ENCODE measurements at regions not wholly inside any gene's neighbourhood (a gene's known extent, or its start where the extent isn't known, plus 50 kb on each side); places are given as distances from the start of the nearest gene placed in this dataset.

GRCh38 chr3:94996743-94997142, 933.9 kb downstream of the NSUN3 start:
- Histone ChIP-seq H3K23ac (ENCODE audit: low read length in 2 of 2) (no peak overlapping the region), H3K4me2 (ENCODE audit: low read length, poor library complexity, severe bottlenecking) (no peak overlapping the region), H3K79me1 (replicated peaks; ENCODE audit: low read length, poor library complexity, severe bottlenecking) (no peaks in the 10 kb centered on the region), H2BK5ac (ENCODE audit: low read depth, low read length, poor library complexity, severe bottlenecking) (no peak overlapping the region), H3K27me3 (ENCODE audit: control insufficient read depth in 1 of 2, insufficient read depth in 1 of 2, low read length in 2 of 2) (no peaks in the 10 kb centered on the region), H3K4ac (ENCODE audit: low read depth in 1 of 2, low read length in 2 of 2) (no peak overlapping the region), H3K36me3 (ENCODE audit: control insufficient read depth in 1 of 2, insufficient read depth in 2 of 2, low read depth in 1 of 2, low read length in 2 of 2) (no peaks in the 10 kb centered on the region), H4K8ac (ENCODE audit: low read length) (no peak overlapping the region), H2BK15ac (ENCODE audit: low read depth, poor library complexity, severe bottlenecking) (no peak overlapping the region), H2BK120ac (ENCODE audit: low read depth, low read length) (no peak overlapping the region), H3K27ac (ENCODE audit: low read length, poor library complexity, severe bottlenecking) (no peak overlapping the region), H3K14ac (ENCODE audit: low read length in 2 of 2) (no peak overlapping the region), H3K18ac (ENCODE audit: low read depth in 1 of 2, low read length in 2 of 2) (no peak overlapping the region), H3K9ac (ENCODE audit: low read length) (no peak overlapping the region), H4K91ac (ENCODE audit: low read length) (no peak overlapping the region), H3K4me3 (ENCODE audit: insufficient read depth in 1 of 2, low read depth in 1 of 2, low read length in 2 of 2) (no peak overlapping the region), H3K9me3 (ENCODE audit: control insufficient read depth, low read length) (no peaks in the 10 kb centered on the region), H2AFZ (ENCODE audit: low read depth, low read length) (no peak overlapping the region), H2BK12ac (ENCODE audit: low read length in 2 of 2) (no peak overlapping the region), H2AK5ac (ENCODE audit: low read length, severe bottlenecking) (no peak overlapping the region), H3K4me1 (ENCODE audit: control insufficient read depth, insufficient read depth, low read depth, low read length) (no peaks in the 10 kb centered on the region)
- DNase-seq: no peak
- WGBS: 91% methylated on average over 2 of the region's 3 CpGs

- Histone ChIP-seq H3K36me3 (ENCODE audit: control insufficient read depth in 1 of 2, insufficient read depth in 2 of 2, low read depth in 1 of 2, low read length in 2 of 2) (no peaks in the 10 kb centered on the region), H2BK15ac (ENCODE audit: low read depth, poor library complexity, severe bottlenecking) (no peak overlapping the region), H4K8ac (ENCODE audit: low read length) (no peak overlapping the region), H3K9me3 (ENCODE audit: control insufficient read depth, low read length) (no peaks in the 10 kb centered on the region), H2BK5ac (ENCODE audit: low read depth, low read length, poor library complexity, severe bottlenecking) (no peak overlapping the region), H3K18ac (ENCODE audit: low read depth in 1 of 2, low read length in 2 of 2) (no peak overlapping the region), H3K14ac (ENCODE audit: low read length in 2 of 2) (no peak overlapping the region), H3K27ac (ENCODE audit: low read length, poor library complexity, severe bottlenecking) (no peak overlapping the region), H2BK12ac (ENCODE audit: low read length in 2 of 2) (no peak overlapping the region), H3K4ac (ENCODE audit: low read depth in 1 of 2, low read length in 2 of 2) (no peak overlapping the region), H2BK120ac (ENCODE audit: low read depth, low read length) (no peak overlapping the region), H3K4me2 (ENCODE audit: low read length, poor library complexity, severe bottlenecking) (no peak overlapping the region), H3K4me1 (ENCODE audit: control insufficient read depth, insufficient read depth, low read depth, low read length) (no peaks in the 10 kb centered on the region), H3K9ac (ENCODE audit: low read length) (no peak overlapping the region), H3K23ac (ENCODE audit: low read length in 2 of 2) (no peak overlapping the region), H2AFZ (ENCODE audit: low read depth, low read length) (no peak overlapping the region), H2AK5ac (ENCODE audit: low read length, severe bottlenecking) (no peak overlapping the region), H3K27me3 (ENCODE audit: control insufficient read depth in 1 of 2, insufficient read depth in 1 of 2, low read length in 2 of 2) (no peaks in the 10 kb centered on the region), H4K91ac (ENCODE audit: low read length) (no peak overlapping the region), H3K79me1 (replicated peaks; ENCODE audit: low read length, poor library complexity, severe bottlenecking) (no peaks in the 10 kb centered on the region), H3K4me3 (ENCODE audit: insufficient read depth in 1 of 2, low read depth in 1 of 2, low read length in 2 of 2) (no peak overlapping the region)
- no peak for DNase-seq
Observed at GRCh38 chr3:95002438-95003046, 939.7 kb downstream of the NSUN3 start.

- H3K23ac ChIP-seq (ENCODE audit: low read length in 2 of 2): no peak overlapping the region
- H4K91ac ChIP-seq (ENCODE audit: low read length): no peak overlapping the region
- no peak overlapping the region for H4K8ac ChIP-seq (ENCODE audit: low read length)
- no peak overlapping the region for H3K4ac ChIP-seq (ENCODE audit: low read depth in 1 of 2, low read length in 2 of 2)
- no peaks in the 10 kb centered on the region for H3K79me1 ChIP-seq (replicated peaks; ENCODE audit: low read length, poor library complexity, severe bottlenecking)
- H3K4me1 ChIP-seq (ENCODE audit: control insufficient read depth, insufficient read depth, low read depth, low read length): no peaks in the 10 kb centered on the region
- no peaks in the 10 kb centered on the region for H3K9me3 ChIP-seq (ENCODE audit: control insufficient read depth, low read length)
- DNase-seq: no peak
- no peak overlapping the region for H3K27ac ChIP-seq (ENCODE audit: low read length, poor library complexity, severe bottlenecking)
- WGBS: 63% methylated on average over 1 of the region's 2 CpGs
- no peak overlapping the region for H3K18ac ChIP-seq (ENCODE audit: low read depth in 1 of 2, low read length in 2 of 2)
- H3K27me3 ChIP-seq (ENCODE audit: control insufficient read depth in 1 of 2, insufficient read depth in 1 of 2, low read length in 2 of 2): no peaks in the 10 kb centered on the region
- no peak overlapping the region for H3K4me3 ChIP-seq (ENCODE audit: insufficient read depth in 1 of 2, low read depth in 1 of 2, low read length in 2 of 2)
- no peak overlapping the region for H2BK5ac ChIP-seq (ENCODE audit: low read depth, low read length, poor library complexity, severe bottlenecking)
- no peak overlapping the region for H2BK12ac ChIP-seq (ENCODE audit: low read length in 2 of 2)
- no peak overlapping the region for H3K4me2 ChIP-seq (ENCODE audit: low read length, poor library complexity, severe bottlenecking)
- no peak overlapping the region for H2AK5ac ChIP-seq (ENCODE audit: low read length, severe bottlenecking)
- H3K9ac ChIP-seq (ENCODE audit: low read length): no peak overlapping the region
- H2BK120ac ChIP-seq (ENCODE audit: low read depth, low read length): no peak overlapping the region
- no peak overlapping the region for H2BK15ac ChIP-seq (ENCODE audit: low read depth, poor library complexity, severe bottlenecking)
- H3K14ac ChIP-seq (ENCODE audit: low read length in 2 of 2): no peak overlapping the region
- no peak overlapping the region for H2AFZ ChIP-seq (ENCODE audit: low read depth, low read length)
- no peaks in the 10 kb centered on the region for H3K36me3 ChIP-seq (ENCODE audit: control insufficient read depth in 1 of 2, insufficient read depth in 2 of 2, low read depth in 1 of 2, low read length in 2 of 2)
Observed at GRCh38 chr3:95028688-95029087, 965.8 kb downstream of the NSUN3 start.

- no peak overlapping the region for H2BK5ac ChIP-seq (ENCODE audit: low read depth, low read length, poor library complexity, severe bottlenecking)
- H3K4me3 ChIP-seq (ENCODE audit: insufficient read depth in 1 of 2, low read depth in 1 of 2, low read length in 2 of 2): no peak overlapping the region
- no peak overlapping the region for H4K91ac ChIP-seq (ENCODE audit: low read length)
- no peak overlapping the region for H3K4ac ChIP-seq (ENCODE audit: low read depth in 1 of 2, low read length in 2 of 2)
- H2AFZ ChIP-seq (ENCODE audit: low read depth, low read length): no peak overlapping the region
- H3K4me1 ChIP-seq (ENCODE audit: control insufficient read depth, insufficient read depth, low read depth, low read length): no peaks in the 10 kb centered on the region
- H2BK120ac ChIP-seq (ENCODE audit: low read depth, low read length): no peak overlapping the region
- no peaks in the 10 kb centered on the region for H3K36me3 ChIP-seq (ENCODE audit: control insufficient read depth in 1 of 2, insufficient read depth in 2 of 2, low read depth in 1 of 2, low read length in 2 of 2)
- H3K79me1 ChIP-seq (replicated peaks; ENCODE audit: low read length, poor library complexity, severe bottlenecking): no peaks in the 10 kb centered on the region
- H3K9me3 ChIP-seq (ENCODE audit: control insufficient read depth, low read length): no peaks in the 10 kb centered on the region
- no peak overlapping the region for H3K27ac ChIP-seq (ENCODE audit: low read length, poor library complexity, severe bottlenecking)
- no peak overlapping the region for H2BK12ac ChIP-seq (ENCODE audit: low read length in 2 of 2)
- no peaks in the 10 kb centered on the region for H3K27me3 ChIP-seq (ENCODE audit: control insufficient read depth in 1 of 2, insufficient read depth in 1 of 2, low read length in 2 of 2)
- H3K4me2 ChIP-seq (ENCODE audit: low read length, poor library complexity, severe bottlenecking): no peak overlapping the region
- H3K23ac ChIP-seq (ENCODE audit: low read length in 2 of 2): no peak overlapping the region
- H4K8ac ChIP-seq (ENCODE audit: low read length): no peak overlapping the region
- H3K9ac ChIP-seq (ENCODE audit: low read length): no peak overlapping the region
- DNase-seq: no peak
- H3K18ac ChIP-seq (ENCODE audit: low read depth in 1 of 2, low read length in 2 of 2): no peak overlapping the region
- no peak overlapping the region for H3K14ac ChIP-seq (ENCODE audit: low read length in 2 of 2)
- no peak overlapping the region for H2BK15ac ChIP-seq (ENCODE audit: low read depth, poor library complexity, severe bottlenecking)
- H2AK5ac ChIP-seq (ENCODE audit: low read length, severe bottlenecking): no peak overlapping the region
Observed at GRCh38 chr3:95029644-95030043, 966.8 kb downstream of the NSUN3 start.
